Transverse colon (tissue), 4 donors: ENCODE measurements at regions not wholly inside any gene's neighbourhood (a gene's known extent, or its start where the extent isn't known, plus 50 kb on each side); places are given as distances from the start of the nearest gene placed in this dataset.

Experiments
- CTCF ChIP-seq, 5 experiments: fragments of 200-600 bp in 3 of 5; fragments of 450-650 bp in 2 of 5; sonication (generic) in 3 of 5; IDR thresholded peaks; 1 replicate in 2 of 5; 2 replicates in 3 of 5; pipeline ENCODE4 v1.5.1; 2016 to 2017; ENCODE audit warnings: antibody characterized with exemption in 5 of 5, inconsistent platforms in 3 of 5, mild to moderate bottlenecking in 2 of 5, moderate library complexity in 1 of 5
- EP300 ChIP-seq: sonication (generic); formaldehyde crosslinking; IDR thresholded peaks from one replicate; pipeline ENCODE4 v1.6.1; 2017; ENCODE audit warnings: antibody characterized with exemption, low read depth
- POLR2A ChIP-seq: fragments of 450-650 bp; IDR thresholded peaks from one replicate; pipeline ENCODE4 v1.6.1; 2016; ENCODE audit warnings: antibody characterized with exemption, mild to moderate bottlenecking, moderate library complexity
- POLR2AphosphoS5 ChIP-seq, 3 donors: sonication (generic); formaldehyde crosslinking; IDR thresholded peaks; one replicate each; pipeline ENCODE4 v1.6.1; 2016; ENCODE audit warnings: antibody characterized with exemption in 3 of 3

GRCh38 chr11:70736937-70737640 is 338.8 kb downstream of the CTTN start:
- no peak for TF ChIP-seq CTCF (IDR thresholded peaks at IDR 0.05)
- TF ChIP-seq POLR2A = no peak
- TF ChIP-seq POLR2AphosphoS5 (IDR thresholded peaks at IDR 0.05) = no peak
- TF ChIP-seq EP300 = no peak
